HG03460 (cell line): ENCODE measurements at regions not wholly inside any gene's neighbourhood (a gene's known extent, or its start where the extent isn't known, plus 50 kb on each side); places are given as distances from the start of the nearest gene placed in this dataset.

ENCODE experiments used
- ATAC-seq: cut with Tn5 transposase; IDR thresholded peaks from one replicate; pipeline ENCODE4 v1.9.1; 2021; ENCODE audit not compliant: unreplicated experiment

GRCh38 chr6:43923376-43924221, 153.6 kb downstream of the VEGFA start:
- no peak for ATAC-seq

GRCh38 chr6:43922426-43923375, 152.7 kb downstream of the VEGFA start:
- no peak for ATAC-seq

- ATAC-seq, result no peak
Measured at GRCh38 chr6:43921548-43922425, 151.8 kb downstream of the VEGFA start.

GRCh38 chr6:43921039-43921438, 151.0 kb downstream of the VEGFA start:
- ATAC-seq, result no peak

- no peak for ATAC-seq
Measured at GRCh38 chr6:43919774-43920173, 149.8 kb downstream of the VEGFA start.

GRCh38 chr6:43917878-43918382, 147.9 kb downstream of the VEGFA start:
- no peak for ATAC-seq

GRCh38 chr6:43916924-43917877, 147.2 kb downstream of the VEGFA start:
- ATAC-seq, result no peak

- ATAC-seq, result no peak
Measured at GRCh38 chr6:43915986-43916923, 146.2 kb downstream of the VEGFA start.

- ATAC-seq, result no peak
Measured at GRCh38 chr6:43915208-43915869, 145.3 kb downstream of the VEGFA start.

GRCh38 chr6:43914272-43915147, 144.5 kb downstream of the VEGFA start:
- ATAC-seq, result no peak

- ATAC-seq, result no peak
Measured at GRCh38 chr6:43913375-43914271, 143.6 kb downstream of the VEGFA start.

GRCh38 chr6:43912598-43913371, 142.8 kb downstream of the VEGFA start:
- no peak for ATAC-seq

GRCh38 chr6:43912116-43912577, 142.1 kb downstream of the VEGFA start:
- ATAC-seq, result no peak

- ATAC-seq, result no peak
Measured at GRCh38 chr6:43911354-43912115, 141.5 kb downstream of the VEGFA start.
